DOHH2 (cell line): ENCODE measurements at regions not wholly inside any gene's neighbourhood (a gene's known extent, or its start where the extent isn't known, plus 50 kb on each side); places are given as distances from the start of the nearest gene placed in this dataset.

Experiments
- H3F3A ChIP-seq: fragments of 200-600 bp; sonication (generic), shearing (Covaris generic); 2 replicates; pipeline ENCODE4 v1.6.0; 2016; ENCODE audit warnings: antibody characterized with exemption, mild to moderate bottlenecking; ENCODE audit not compliant: control insufficient read depth, insufficient read depth
- H3K27ac ChIP-seq: fragments of 200-600 bp; sonication (generic); 2 replicates; pipeline ENCODE4 v1.5.1; 2014; ENCODE audit warnings: low read depth, mild to moderate bottlenecking, low read length, moderate library complexity
- H3K27me3 ChIP-seq: fragments of 200-600 bp; sonication (generic); 2 replicates; pipeline ENCODE4 v1.6.1; 2014; ENCODE audit warnings: mild to moderate bottlenecking, low read length, mixed read lengths; ENCODE audit not compliant: control insufficient read depth
- H3K36me3 ChIP-seq: fragments of 200-600 bp; sonication (generic); 2 replicates; pipeline ENCODE4 v1.6.1; 2014; ENCODE audit warnings: mild to moderate bottlenecking, low read length, moderate library complexity, mixed read lengths; ENCODE audit not compliant: control insufficient read depth
- H3K4me1 ChIP-seq: fragments of 200-600 bp; sonication (generic); 2 replicates; pipeline ENCODE4 v1.6.1; 2014; ENCODE audit warnings: mild to moderate bottlenecking, low read length, mixed read lengths; ENCODE audit not compliant: control insufficient read depth
- H3K4me2 ChIP-seq: fragments of 200-600 bp; sonication (generic); 2 replicates; pipeline ENCODE4 v1.6.0; 2014; ENCODE audit warnings: mild to moderate bottlenecking, low read length, moderate library complexity
- H3K4me3 ChIP-seq: fragments of 200-600 bp; sonication (generic); 2 replicates; pipeline ENCODE4 v1.5.1; 2014; ENCODE audit warnings: mild to moderate bottlenecking, low read length, mixed read lengths
- H3K79me2 ChIP-seq: fragments of 200-600 bp; sonication (generic); 2 replicates; pipeline ENCODE4 v1.6.1; 2014; ENCODE audit warnings: mild to moderate bottlenecking, low read length, mixed read lengths; ENCODE audit not compliant: control insufficient read depth
- H3K9me2 ChIP-seq: fragments of 200-600 bp; sonication (generic); replicated peaks from 2 replicates; pipeline ENCODE4 v1.6.1; 2014; ENCODE audit warnings: mild to moderate bottlenecking, low read length, mixed read lengths; ENCODE audit not compliant: control insufficient read depth
- H3K9me3 ChIP-seq: fragments of 200-600 bp; sonication (generic); 2 replicates; pipeline ENCODE4 v1.6.1; 2014; ENCODE audit warnings: antibody characterized with exemption, low read length, mixed read lengths; ENCODE audit not compliant: control insufficient read depth, insufficient read depth
- H4K20me1 ChIP-seq: fragments of 200-600 bp; sonication (generic); 2 replicates; pipeline ENCODE4 v1.6.0; 2014; ENCODE audit warnings: low read depth, mild to moderate bottlenecking, antibody characterized with exemption, low read length, moderate library complexity; ENCODE audit not compliant: control insufficient read depth, insufficient read depth
- EZH2phosphoT487 ChIP-seq: fragments of 200-600 bp; sonication (generic); IDR thresholded peaks from 2 replicates; pipeline ENCODE4 v1.6.1; 2017; ENCODE audit warnings: borderline replicate concordance, mild to moderate bottlenecking, antibody characterized with exemption, low read length, moderate library complexity, mixed read lengths
- TF ChIP-seq, protein P1 (sequence below): fragments of 200-600 bp; sonication (generic); IDR thresholded peaks from one replicate; pipeline ENCODE4 v1.5.1; 2014; ENCODE audit warnings: antibody characterized with exemption, mild to moderate bottlenecking, low read depth, low read length; ENCODE audit not compliant: poor library complexity, severe bottlenecking

DNA sequence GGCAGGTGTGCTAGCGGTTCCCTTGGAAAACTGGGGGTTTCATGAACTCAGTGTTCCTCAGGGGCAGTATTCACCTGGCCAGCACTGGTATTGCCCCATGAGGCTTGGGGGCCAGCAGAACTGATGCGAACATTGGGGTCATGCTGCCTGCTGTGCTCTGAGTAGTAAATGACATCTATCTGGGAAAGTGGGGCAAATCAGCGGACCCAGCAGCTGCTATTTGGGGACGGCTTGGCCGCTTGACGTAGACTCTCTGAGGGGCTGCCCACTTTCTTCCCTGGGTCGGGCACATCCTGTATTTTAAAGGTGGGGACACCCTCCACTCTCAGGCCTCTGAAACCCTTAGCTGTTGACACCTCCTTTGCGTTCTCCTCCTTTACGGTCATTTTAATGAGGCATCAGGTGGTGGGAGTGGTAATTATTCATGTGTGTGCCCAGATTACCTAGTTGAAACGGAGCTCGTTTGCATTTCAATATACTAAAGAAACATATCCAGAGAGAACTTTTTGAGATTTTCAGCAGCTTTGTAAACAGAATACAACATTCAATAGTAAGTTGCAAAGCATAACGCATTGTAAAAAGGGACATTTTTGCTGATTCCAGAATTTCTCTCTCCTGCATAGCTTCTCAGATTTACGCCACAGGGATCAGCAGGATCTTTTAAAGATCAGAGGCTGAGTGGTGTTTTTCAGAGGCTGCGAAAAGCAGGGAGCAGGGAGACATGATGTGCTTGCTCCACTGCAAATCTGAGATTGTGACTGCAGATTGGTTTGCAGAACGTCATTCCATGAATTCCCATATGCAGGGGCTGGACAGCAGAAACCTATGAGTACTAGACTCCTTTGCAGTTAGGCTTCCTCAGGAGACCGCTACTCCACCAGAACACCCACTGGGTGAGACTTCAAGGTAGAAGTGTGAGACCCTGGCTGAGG lies 56.8 kb upstream of the ZFR start:
- Histone ChIP-seq H3K9me3 (no peaks in the 10 kb centered on the region), H3K4me3 (no peak overlapping the region), H3F3A (no peaks in the 10 kb centered on the region), H3K4me1 (no peaks in the 10 kb centered on the region), H3K79me2 (no peaks in the 10 kb centered on the region), H3K27me3 (peaks cover 32% of the 10 kb centered on the region), H3K36me3 (no peaks in the 10 kb centered on the region), H3K9me2 (no peaks in the 10 kb centered on the region), H4K20me1 (no peaks in the 10 kb centered on the region), H3K27ac (no peak overlapping the region), H3K4me2 (no peak overlapping the region)
- TF ChIP-seq EZH2phosphoT487, result no peak
- TF ChIP-seq, protein P1, sequence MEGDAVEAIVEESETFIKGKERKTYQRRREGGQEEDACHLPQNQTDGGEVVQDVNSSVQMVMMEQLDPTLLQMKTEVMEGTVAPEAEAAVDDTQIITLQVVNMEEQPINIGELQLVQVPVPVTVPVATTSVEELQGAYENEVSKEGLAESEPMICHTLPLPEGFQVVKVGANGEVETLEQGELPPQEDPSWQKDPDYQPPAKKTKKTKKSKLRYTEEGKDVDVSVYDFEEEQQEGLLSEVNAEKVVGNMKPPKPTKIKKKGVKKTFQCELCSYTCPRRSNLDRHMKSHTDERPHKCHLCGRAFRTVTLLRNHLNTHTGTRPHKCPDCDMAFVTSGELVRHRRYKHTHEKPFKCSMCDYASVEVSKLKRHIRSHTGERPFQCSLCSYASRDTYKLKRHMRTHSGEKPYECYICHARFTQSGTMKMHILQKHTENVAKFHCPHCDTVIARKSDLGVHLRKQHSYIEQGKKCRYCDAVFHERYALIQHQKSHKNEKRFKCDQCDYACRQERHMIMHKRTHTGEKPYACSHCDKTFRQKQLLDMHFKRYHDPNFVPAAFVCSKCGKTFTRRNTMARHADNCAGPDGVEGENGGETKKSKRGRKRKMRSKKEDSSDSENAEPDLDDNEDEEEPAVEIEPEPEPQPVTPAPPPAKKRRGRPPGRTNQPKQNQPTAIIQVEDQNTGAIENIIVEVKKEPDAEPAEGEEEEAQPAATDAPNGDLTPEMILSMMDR, result no peak

DNA sequence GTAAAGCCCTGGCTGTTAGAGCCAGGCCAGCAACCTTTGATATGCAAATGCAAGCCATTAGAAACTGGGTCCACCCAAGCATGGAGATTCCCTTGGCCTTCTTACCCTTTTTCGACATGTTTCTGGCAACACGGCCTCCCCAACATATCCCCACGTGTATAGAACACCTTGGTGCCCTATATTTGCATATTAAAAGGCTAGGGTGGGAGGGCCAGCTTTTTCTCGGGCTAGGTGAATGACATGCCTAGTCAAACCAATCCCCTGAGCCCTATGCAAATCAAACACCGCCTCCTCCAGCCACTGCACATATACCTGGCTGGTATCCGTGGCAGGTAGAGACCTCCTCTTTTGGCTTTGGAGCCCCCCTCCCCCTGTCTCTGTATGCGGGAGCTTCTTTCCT lies 55.6 kb upstream of the ZFR start:
- H3K36me3 ChIP-seq, result no peaks in the 10 kb centered on the region
- no peaks in the 10 kb centered on the region for H3K9me2 ChIP-seq
- H3K27me3 ChIP-seq, result peaks cover 30% of the 10 kb centered on the region
- H3K4me3 ChIP-seq, result no peak overlapping the region
- H3K4me2 ChIP-seq, result no peak overlapping the region
- H3K4me1 ChIP-seq, result no peaks in the 10 kb centered on the region
- no peaks in the 10 kb centered on the region for H3K79me2 ChIP-seq
- no peaks in the 10 kb centered on the region for H3F3A ChIP-seq
- H4K20me1 ChIP-seq, result no peaks in the 10 kb centered on the region
- H3K9me3 ChIP-seq, result no peaks in the 10 kb centered on the region
- TF ChIP-seq, protein P1, result no peak
- TF ChIP-seq EZH2phosphoT487, result no peak
- no peak overlapping the region for H3K27ac ChIP-seq

DNA sequence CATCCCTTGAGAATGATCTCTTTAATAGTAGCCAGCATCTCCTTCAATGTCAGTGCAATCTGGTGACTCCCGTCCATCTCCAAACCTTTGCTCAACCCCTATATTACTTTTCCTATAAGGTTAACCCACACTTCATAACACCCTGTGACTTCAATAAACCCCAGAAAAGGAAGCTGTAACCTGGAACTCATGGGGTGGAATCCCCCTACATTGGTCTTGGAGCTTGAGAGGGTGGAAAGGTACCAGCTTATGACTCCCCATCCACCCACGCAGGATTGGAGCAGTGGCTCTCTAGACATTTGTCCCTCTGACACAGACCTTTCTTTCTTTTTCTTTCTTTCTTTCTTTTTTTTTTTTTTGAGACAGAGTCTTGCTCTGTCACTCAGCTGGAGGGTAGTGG lies 54.7 kb upstream of the ZFR start:
- TF ChIP-seq, protein P1, result no peak
- TF ChIP-seq EZH2phosphoT487, result no peak
- peaks cover 27% of the 10 kb centered on the region for H3K27me3 ChIP-seq
- no peaks in the 10 kb centered on the region for H3F3A ChIP-seq
- no peak overlapping the region for H3K4me2 ChIP-seq
- H3K9me3 ChIP-seq, result no peaks in the 10 kb centered on the region
- no peak overlapping the region for H3K27ac ChIP-seq
- no peaks in the 10 kb centered on the region for H3K4me1 ChIP-seq
- no peaks in the 10 kb centered on the region for H4K20me1 ChIP-seq
- H3K4me3 ChIP-seq, result no peak overlapping the region
- no peaks in the 10 kb centered on the region for H3K9me2 ChIP-seq
- no peaks in the 10 kb centered on the region for H3K36me3 ChIP-seq
- no peaks in the 10 kb centered on the region for H3K79me2 ChIP-seq
